Erythroblast (primary cell): ENCODE measurements at regions not wholly inside any gene's neighbourhood (a gene's known extent, or its start where the extent isn't known, plus 50 kb on each side); places are given as distances from the start of the nearest gene placed in this dataset.

Source experiments
- GATA1 ChIP-seq: IDR thresholded peaks from 2 replicates; pipeline ENCODE4 v1.6.1; 2011; ENCODE audit warnings: low read depth, mild to moderate bottlenecking, control low read depth, low read length, moderate library complexity
- POLR2A ChIP-seq: IDR thresholded peaks from 2 replicates; pipeline ENCODE4 v1.6.1; 2011; ENCODE audit warnings: mild to moderate bottlenecking, low read length

- TF ChIP-seq POLR2A (no peak), GATA1 (no peak)
Measured at GRCh38 chr20:7038029-7038428, 270.5 kb downstream of the BMP2 start.
